K562 (cell line): ENCODE measurements at regions not wholly inside any gene's neighbourhood (a gene's known extent, or its start where the extent isn't known, plus 50 kb on each side); places are given as distances from the start of the nearest gene placed in this dataset.

Experiments used
- ATAC-seq: fragments of 200-7000 bp; cut with Tn5 transposase; 3 replicates; pipeline ENCODE4 v1.9.1; 2020; ENCODE audit warnings: moderate library complexity
- BruUV-seq: library from RNA; stranded (reverse); fragments of 400-500 nt; replicated peaks from 2 replicates; lab custom pipeline; 2021; lab: Mats Ljungman, UMichigan
- CTCF ChIA-PET: fragments of 300-600 bp; formaldehyde crosslinking; extraction: SDS; loops from one replicate; lab custom pipeline; 2021; ENCODE audit warnings: low intra/inter-chr PET ratio; lab: Yijun Ruan, JAX
- POLR2A ChIA-PET: fragments of 300-600, 350-650 bp; sonication (Branson Sonifier 250); formaldehyde crosslinking; extraction: SDS; loops from one replicate; lab custom pipeline; 2021; ENCODE audit warnings: antibody characterized with exemption, inconsistent platforms; lab: Yijun Ruan, JAX
- DNase-seq, 4 experiments: peaks; one replicate each; pipeline versions ENCODE4 v3.0.0 to v3.0.0-alpha.2; 2011 to 2018; ENCODE audit warnings: low spot score in 3 of 4, mixed read lengths in 3 of 4; ENCODE audit errors: extremely low read depth in 1 of 4
- FAIRE-seq: peaks from 2 replicates; lab custom pipeline; 2011; peaks lifted over from hg19 to GRCh38; lab: Jason Lieb, UNC
- H2AFZ ChIP-seq: 2 replicates; pipeline ENCODE4 v1.6.0; 2011; ENCODE audit warnings: low read depth, low read length, control low read depth, inconsistent platforms
- H3K27ac ChIP-seq: fragments of 200-600 bp; 3 replicates; pipeline ENCODE4 v1.8.0; 2011; ENCODE audit warnings: low read depth, mild to moderate bottlenecking, control low read depth, inconsistent platforms, low read length, moderate library complexity, mixed read lengths; ENCODE audit errors: extremely low read depth
- H3K27me3 ChIP-seq, 2 experiments: fragments of 300-600 bp in 1 of 2; 2 replicates in 1 of 2; 3 replicates in 1 of 2; pipeline versions ENCODE4 v1.6.0 to v1.8.0; 2011; ENCODE audit warnings: inconsistent platforms in 2 of 2, low read length in 2 of 2, mild to moderate bottlenecking in 1 of 2, mixed read lengths in 1 of 2, moderate library complexity in 1 of 2; ENCODE audit not compliant: control insufficient read depth in 2 of 2, insufficient read depth in 2 of 2
- H3K36me3 ChIP-seq: fragments of 300-600 bp; 3 replicates; pipeline ENCODE4 v1.8.0; 2011; ENCODE audit warnings: mild to moderate bottlenecking, low read length, inconsistent platforms; ENCODE audit not compliant: control insufficient read depth, insufficient read depth
- H3K4me1 ChIP-seq, 2 experiments: fragments of 200-600 bp in 1 of 2; replicated peaks in 1 of 2; 2 replicates in 1 of 2; 3 replicates in 1 of 2; pipeline versions ENCODE4 v1.5.1 to v1.8.0; 2011; ENCODE audit warnings: inconsistent platforms in 2 of 2, low read length in 2 of 2, mild to moderate bottlenecking in 1 of 2, mixed read lengths in 1 of 2, moderate library complexity in 1 of 2; ENCODE audit not compliant: control insufficient read depth in 2 of 2, insufficient read depth in 2 of 2
- H3K4me2 ChIP-seq: 2 replicates; pipeline ENCODE4 v1.6.1; 2011; ENCODE audit warnings: low read length, control low read depth, inconsistent platforms, mixed read lengths; ENCODE audit not compliant: insufficient read depth
- H3K4me3 ChIP-seq: fragments of 200-600 bp; sonication (generic), shearing (Covaris generic); 2 replicates; pipeline ENCODE4 v1.5.1; 2016; ENCODE audit warnings: control low read depth, inconsistent platforms
- H3K79me2 ChIP-seq: fragments of 200-600 bp; 3 replicates; pipeline ENCODE4 v1.8.0; 2011; ENCODE audit warnings: low read length, inconsistent platforms; ENCODE audit not compliant: control insufficient read depth, insufficient read depth
- H3K9ac ChIP-seq, 2 experiments: 2 replicates each; pipeline versions ENCODE4 v1.6.0 to v1.6.1; 2011; ENCODE audit warnings: low read depth in 2 of 2, low read length in 2 of 2, control low read depth in 1 of 2, inconsistent platforms in 1 of 2, mild to moderate bottlenecking in 1 of 2, mixed read lengths in 1 of 2; ENCODE audit not compliant: insufficient read depth in 1 of 2
- H3K9me1 ChIP-seq: one replicate; pipeline ENCODE4 v1.6.0; 2011; ENCODE audit warnings: inconsistent platforms, mild to moderate bottlenecking, low read length, moderate library complexity; ENCODE audit not compliant: control insufficient read depth, insufficient read depth
- H3K9me3 ChIP-seq: replicated peaks from 2 replicates; pipeline ENCODE4 v1.5.1; 2011; ENCODE audit warnings: low read depth, low read length, inconsistent platforms; ENCODE audit not compliant: control insufficient read depth, insufficient read depth
- H4K20me1 ChIP-seq: replicated peaks from 2 replicates; pipeline ENCODE4 v1.6.1; 2011; ENCODE audit warnings: low read length, inconsistent platforms, mixed read lengths; ENCODE audit not compliant: control insufficient read depth, insufficient read depth
- BDP1 ChIP-seq: IDR thresholded peaks from 3 replicates; pipeline ENCODE4 v1.6.1; 2011; ENCODE audit not compliant: insufficient read length, insufficient read depth
- CBFB ChIP-seq: sonication (generic); formaldehyde crosslinking; IDR thresholded peaks from 2 replicates; pipeline ENCODE4 v1.4.0; 2020; ENCODE audit warnings: mild to moderate bottlenecking, missing genetic modification reagents
- ETV6 ChIP-seq, 3 experiments: fragments of 150-350 bp in 1 of 3; sonication (generic) in 1 of 3; formaldehyde crosslinking in 1 of 3; IDR thresholded peaks; 2 replicates each; pipeline versions ENCODE4 v1.6.1 to v1.8.0; 2014 to 2022; ENCODE audit warnings: borderline replicate concordance in 2 of 3, low read depth in 2 of 3, antibody characterized with exemption in 1 of 3, low read length in 1 of 3, mild to moderate bottlenecking in 1 of 3, missing genetic modification reagents in 1 of 3
- FOXK2 ChIP-seq, 2 experiments: fragments of 450-650 bp; IDR thresholded peaks in 1 of 2; conservative IDR thresholded peaks in 1 of 2; 2 replicates each; pipeline ENCODE4 v1.6.1; 2016; ENCODE audit warnings: low read depth in 2 of 2, mild to moderate bottlenecking in 1 of 2
- HDAC1 ChIP-seq, 2 experiments: fragments of 450-650 bp; IDR thresholded peaks; 2 replicates each; pipeline ENCODE4 v1.6.1; 2016 to 2017; ENCODE audit warnings: inconsistent platforms in 1 of 2, mild to moderate bottlenecking in 1 of 2, moderate library complexity in 1 of 2
- KLF13 ChIP-seq: fragments of 450-650 bp; IDR thresholded peaks from 2 replicates; pipeline ENCODE4 v1.6.1; 2016; ENCODE audit warnings: missing genetic modification characterization, low read depth, mild to moderate bottlenecking, missing compliant biosample characterization, moderate library complexity, borderline replicate concordance
- KLF6 ChIP-seq: fragments of 250-450 bp; sonication (Bioruptor Pico); IDR thresholded peaks from 2 replicates; pipeline ENCODE4 v1.4.0; 2020; ENCODE audit warnings: mild to moderate bottlenecking, moderate library complexity, borderline replicate concordance
- PRMT5 ChIP-seq: sonication (generic); formaldehyde crosslinking; IDR thresholded peaks from 2 replicates; pipeline ENCODE4 v1.5.0; 2020; ENCODE audit warnings: missing genetic modification reagents
- RAD51 ChIP-seq: fragments of 450-650 bp; IDR thresholded peaks from 2 replicates; pipeline ENCODE4 v1.7.1; 2016; ENCODE audit warnings: low read depth, mild to moderate bottlenecking, borderline replicate concordance
- SIN3A ChIP-seq, 2 experiments: fragments of 150-350 bp in 1 of 2; IDR thresholded peaks; 2 replicates each; pipeline ENCODE4 v1.6.1; 2011 to 2016; ENCODE audit warnings: borderline replicate concordance in 2 of 2, low read depth in 2 of 2, low read length in 2 of 2, mild to moderate bottlenecking in 2 of 2, moderate library complexity in 2 of 2; ENCODE audit not compliant: control insufficient read depth in 1 of 2
- SMARCA5 ChIP-seq: fragments of 450-650 bp; IDR thresholded peaks from 2 replicates; pipeline ENCODE4 v1.6.1; 2016
- WGBS: fragments of 100-300 bp; shearing (Covaris generic); methylation state at CpG from one replicate; pipeline ENCODE4 v1.1.6; 2016; ENCODE audit warnings: low coverage, mixed read lengths; ENCODE audit not compliant: insufficient coverage; ENCODE audit errors: missing lambda C conversion rate; 5-methylcytosine and 5-hydroxymethylcytosine counted together
- in situ Hi-C: fragments of 300-500 bp; cut with MboI; formaldehyde crosslinking; loops from 4 replicates; pipeline ENCODE4 v1.15.0; 2018; ENCODE audit warnings: inconsistent platforms, mixed read lengths
- intact Hi-C: fragments of 100-400 bp; cut with micrococcal nuclease; formaldehyde crosslinking; loops from 2 replicates; pipeline ENCODE4 v1.14.2; 2022
- TF ChIP-seq, protein P1 (sequence below): IDR thresholded peaks from 3 replicates; pipeline ENCODE4 v1.6.1; 2011; ENCODE audit warnings: borderline replicate concordance, mild to moderate bottlenecking; ENCODE audit not compliant: insufficient read length, insufficient read depth

- TF ChIP-seq SMARCA5 = no peak
- TF ChIP-seq HDAC1 (IDR thresholded peaks at IDR 0.05) = no peak
Measured at GRCh38 chr13:78029901-78030300, 111.3 kb upstream of the EDNRB start (continued).

GRCh38 chr13:78028960-78029359 is 110.3 kb upstream of the EDNRB start:
- Histone ChIP-seq H3K36me3 (no peaks in the 10 kb centered on the region), H4K20me1 (no peaks in the 10 kb centered on the region), H3K9me3 (no peaks in the 10 kb centered on the region), H3K4me3 (no peak overlapping the region), H3K4me1 (no peaks in the 10 kb centered on the region), H3K79me2 (no peaks in the 10 kb centered on the region), H3K9ac (no peak overlapping the region), H3K27ac (no peak overlapping the region), H3K27me3 (no peaks in the 10 kb centered on the region), H3K4me2 (no peak overlapping the region), H2AFZ (no peak overlapping the region), H3K9me1 (no peaks in the 10 kb centered on the region)
- in situ Hi-C loops (no loop called here), intact Hi-C loops (no loop called here)
- DNase-seq (no peak), FAIRE-seq (no peak), ATAC-seq (no peak)
- WGBS = 17% methylated on average over 1 of the region's 1 CpG
- no TSS peak for BruUV-seq
- TF ChIP-seq, protein P1, sequence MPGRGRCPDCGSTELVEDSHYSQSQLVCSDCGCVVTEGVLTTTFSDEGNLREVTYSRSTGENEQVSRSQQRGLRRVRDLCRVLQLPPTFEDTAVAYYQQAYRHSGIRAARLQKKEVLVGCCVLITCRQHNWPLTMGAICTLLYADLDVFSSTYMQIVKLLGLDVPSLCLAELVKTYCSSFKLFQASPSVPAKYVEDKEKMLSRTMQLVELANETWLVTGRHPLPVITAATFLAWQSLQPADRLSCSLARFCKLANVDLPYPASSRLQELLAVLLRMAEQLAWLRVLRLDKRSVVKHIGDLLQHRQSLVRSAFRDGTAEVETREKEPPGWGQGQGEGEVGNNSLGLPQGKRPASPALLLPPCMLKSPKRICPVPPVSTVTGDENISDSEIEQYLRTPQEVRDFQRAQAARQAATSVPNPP = no peak
- TF ChIP-seq KLF6 (CRISPR knock-in tag) = no peak
- TF ChIP-seq ETV6 (IDR thresholded peaks at IDR 0.05; ENCODE audit: borderline replicate concordance in 1 of 2, low read depth in 2 of 2, low read length in 1 of 2) = no peak
- TF ChIP-seq ETV6 (CRISPR knock-in tag; IDR thresholded peaks at IDR 0.05; ENCODE audit: borderline replicate concordance) = no peak
- no peak for TF ChIP-seq SIN3A (IDR thresholded peaks at IDR 0.05; ENCODE audit: borderline replicate concordance in 2 of 2, control insufficient read depth in 1 of 2, low read depth in 2 of 2, low read length in 2 of 2)
- TF ChIP-seq BDP1 = no peak
- no peak for TF ChIP-seq CBFB
- no peak for TF ChIP-seq PRMT5 (CRISPR knock-in tag)
- TF ChIP-seq FOXK2 (conservative IDR thresholded peaks at IDR 0.05 in 1 of 2, IDR thresholded peaks at IDR 0.05 in 1 of 2; ENCODE audit: low read depth in 2 of 2) = no peak
- no peak for TF ChIP-seq RAD51
- no peak for TF ChIP-seq KLF13 (tag)
- POLR2A ChIA-PET = no interaction called here
- CTCF ChIA-PET = no interaction called here
